ENCODE measurements at regions not wholly inside any gene's neighbourhood (a gene's known extent, or its start where the extent isn't known, plus 50 kb on each side); places are given as distances from the start of the nearest gene placed in this dataset.

DNA sequence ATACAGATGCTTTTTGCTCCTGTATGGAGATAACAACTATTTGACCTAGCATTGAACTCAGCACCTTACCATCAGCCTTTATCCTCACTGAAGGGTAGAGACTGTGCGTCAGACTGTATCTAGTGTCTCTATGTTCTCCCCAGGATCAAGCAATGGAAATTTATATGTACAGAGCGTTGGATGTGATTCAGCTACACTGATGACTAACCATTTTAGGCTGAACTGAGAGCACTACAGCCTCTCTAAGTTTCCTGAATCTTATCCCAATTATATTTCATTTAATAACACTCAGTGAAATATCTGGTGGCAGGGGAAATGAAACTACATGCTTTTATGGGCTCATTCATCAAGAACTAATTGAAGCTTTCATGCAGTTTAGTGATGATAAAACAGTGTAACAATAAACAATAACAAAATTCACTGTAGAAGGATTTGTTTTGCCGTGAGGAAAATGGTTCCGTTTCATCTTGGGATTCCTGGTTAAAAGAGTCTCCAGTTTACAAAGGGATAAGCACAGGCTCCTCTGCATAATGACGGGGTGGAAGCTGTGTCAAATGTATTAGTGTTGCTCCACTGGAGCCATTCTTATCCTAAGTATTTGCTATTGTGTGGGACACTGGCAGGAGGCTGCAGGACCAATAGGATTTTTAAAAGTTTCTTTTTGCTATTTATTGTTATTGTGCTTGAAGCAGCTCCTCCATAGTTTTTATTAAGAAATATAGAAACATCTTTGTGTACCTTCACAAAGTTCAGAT is 567.6 kb upstream of the MMS22L start:
- no peak for TF ChIP-seq POLR2A (IDR thresholded peaks at IDR 0.05; ENCODE audit: low read depth, low read length)
- TF ChIP-seq TAF1 (IDR thresholded peaks at IDR 0.05; ENCODE audit: low read depth, low read length): no peak
- TF ChIP-seq POLR2AphosphoS5 (IDR thresholded peaks at IDR 0.05; ENCODE audit: low read depth, low read length): no peak
